ENCODE measurements at regions not wholly inside any gene's neighbourhood (a gene's known extent, or its start where the extent isn't known, plus 50 kb on each side); places are given as distances from the start of the nearest gene placed in this dataset.
"Not testable (repeated sequence)": the region's sequence is repeated elsewhere in the genome, so short reads cannot be mapped to it uniquely, and the experiment has no call there.

DNA sequence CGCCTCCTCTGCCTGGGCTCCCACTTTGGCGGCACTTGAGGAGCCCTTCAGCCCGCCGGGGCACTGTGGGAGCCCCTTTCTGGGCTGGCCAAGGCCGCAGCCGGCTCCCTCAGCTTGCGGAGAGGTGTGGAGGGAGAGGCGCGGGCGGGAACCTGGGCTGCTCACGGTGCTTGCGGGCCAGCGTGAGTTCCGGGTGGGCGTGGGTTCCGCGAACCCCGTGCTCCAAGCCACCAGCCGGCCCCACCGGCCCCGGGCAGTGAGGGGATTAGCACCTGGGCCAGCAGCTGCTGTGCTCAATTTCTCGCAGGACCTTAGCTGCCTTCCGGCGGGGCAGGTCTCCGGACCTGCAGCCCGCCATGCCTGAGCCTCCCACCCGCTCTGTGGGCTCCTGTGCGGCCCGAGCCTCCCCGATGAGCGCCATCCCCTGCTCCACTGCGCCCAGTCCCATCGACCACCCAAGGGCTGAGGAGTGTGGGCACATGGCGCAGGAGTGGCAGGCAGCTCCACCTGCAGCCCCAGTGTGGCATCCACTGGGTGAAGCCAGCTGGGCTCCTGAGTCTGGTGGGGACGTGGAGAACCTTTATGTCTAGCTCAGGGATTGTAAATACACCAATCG is 327.7 kb downstream of the ADAMTS20 start:
- not testable (repeated sequence) for TF ChIP-seq POLR2AphosphoS5 (IDR thresholded peaks at IDR 0.05; ENCODE audit: insufficient read depth, low read depth, low read length); EZH2 (IDR thresholded peaks at IDR 0.05; ENCODE audit: borderline replicate concordance, low read depth, low read length, severe bottlenecking); POLR2A (IDR thresholded peaks at IDR 0.05; ENCODE audit: low read depth, low read length); MYC (IDR thresholded peaks at IDR 0.05; ENCODE audit: low read depth, low read length); JUN (IDR thresholded peaks at IDR 0.05; ENCODE audit: borderline replicate concordance, insufficient read depth, insufficient read length, low read depth)
- TF ChIP-seq, protein P1, sequence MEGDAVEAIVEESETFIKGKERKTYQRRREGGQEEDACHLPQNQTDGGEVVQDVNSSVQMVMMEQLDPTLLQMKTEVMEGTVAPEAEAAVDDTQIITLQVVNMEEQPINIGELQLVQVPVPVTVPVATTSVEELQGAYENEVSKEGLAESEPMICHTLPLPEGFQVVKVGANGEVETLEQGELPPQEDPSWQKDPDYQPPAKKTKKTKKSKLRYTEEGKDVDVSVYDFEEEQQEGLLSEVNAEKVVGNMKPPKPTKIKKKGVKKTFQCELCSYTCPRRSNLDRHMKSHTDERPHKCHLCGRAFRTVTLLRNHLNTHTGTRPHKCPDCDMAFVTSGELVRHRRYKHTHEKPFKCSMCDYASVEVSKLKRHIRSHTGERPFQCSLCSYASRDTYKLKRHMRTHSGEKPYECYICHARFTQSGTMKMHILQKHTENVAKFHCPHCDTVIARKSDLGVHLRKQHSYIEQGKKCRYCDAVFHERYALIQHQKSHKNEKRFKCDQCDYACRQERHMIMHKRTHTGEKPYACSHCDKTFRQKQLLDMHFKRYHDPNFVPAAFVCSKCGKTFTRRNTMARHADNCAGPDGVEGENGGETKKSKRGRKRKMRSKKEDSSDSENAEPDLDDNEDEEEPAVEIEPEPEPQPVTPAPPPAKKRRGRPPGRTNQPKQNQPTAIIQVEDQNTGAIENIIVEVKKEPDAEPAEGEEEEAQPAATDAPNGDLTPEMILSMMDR (IDR thresholded peaks at IDR 0.05; ENCODE audit: extremely low read depth in 1 of 2, insufficient read depth in 1 of 2, low read depth in 1 of 2, low read length in 2 of 2), result not testable (repeated sequence)
- TF ChIP-seq, protein P2, sequence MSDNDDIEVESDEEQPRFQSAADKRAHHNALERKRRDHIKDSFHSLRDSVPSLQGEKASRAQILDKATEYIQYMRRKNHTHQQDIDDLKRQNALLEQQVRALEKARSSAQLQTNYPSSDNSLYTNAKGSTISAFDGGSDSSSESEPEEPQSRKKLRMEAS (IDR thresholded peaks at IDR 0.05; ENCODE audit: insufficient read depth, insufficient read length), result not testable (repeated sequence)

All from endothelial cell of umbilical vein (primary cell).